LNCAP (cell line): ENCODE measurements at regions not wholly inside any gene's neighbourhood (a gene's known extent, or its start where the extent isn't known, plus 50 kb on each side); places are given as distances from the start of the nearest gene placed in this dataset.

Experiments
- TF ChIP-seq, protein P1 (sequence below): fragments of 450-650 bp; IDR thresholded peaks from 2 replicates; pipeline ENCODE4 v1.5.1; 2017; ENCODE audit warnings: mild to moderate bottlenecking

DNA sequence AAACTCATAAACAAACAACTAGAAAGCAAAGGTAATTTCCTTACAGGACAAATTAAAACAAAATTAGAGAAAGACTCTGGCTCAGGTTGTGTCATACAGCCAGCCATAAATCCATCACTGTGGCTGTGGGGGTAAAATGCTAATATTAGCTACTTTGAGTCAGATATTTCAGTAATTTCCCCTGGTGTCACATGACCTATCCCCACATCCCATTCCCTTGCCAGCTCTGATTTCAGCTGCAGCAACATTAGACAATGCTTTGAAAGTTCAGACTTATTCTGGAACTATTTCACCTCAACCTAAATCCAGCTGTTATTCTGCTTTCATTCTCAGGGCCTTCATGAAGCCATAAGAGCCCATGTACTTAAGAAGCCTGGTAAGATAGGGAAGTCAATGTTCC, 55.3 kb downstream of the RPL10L start:
- TF ChIP-seq, protein P1, sequence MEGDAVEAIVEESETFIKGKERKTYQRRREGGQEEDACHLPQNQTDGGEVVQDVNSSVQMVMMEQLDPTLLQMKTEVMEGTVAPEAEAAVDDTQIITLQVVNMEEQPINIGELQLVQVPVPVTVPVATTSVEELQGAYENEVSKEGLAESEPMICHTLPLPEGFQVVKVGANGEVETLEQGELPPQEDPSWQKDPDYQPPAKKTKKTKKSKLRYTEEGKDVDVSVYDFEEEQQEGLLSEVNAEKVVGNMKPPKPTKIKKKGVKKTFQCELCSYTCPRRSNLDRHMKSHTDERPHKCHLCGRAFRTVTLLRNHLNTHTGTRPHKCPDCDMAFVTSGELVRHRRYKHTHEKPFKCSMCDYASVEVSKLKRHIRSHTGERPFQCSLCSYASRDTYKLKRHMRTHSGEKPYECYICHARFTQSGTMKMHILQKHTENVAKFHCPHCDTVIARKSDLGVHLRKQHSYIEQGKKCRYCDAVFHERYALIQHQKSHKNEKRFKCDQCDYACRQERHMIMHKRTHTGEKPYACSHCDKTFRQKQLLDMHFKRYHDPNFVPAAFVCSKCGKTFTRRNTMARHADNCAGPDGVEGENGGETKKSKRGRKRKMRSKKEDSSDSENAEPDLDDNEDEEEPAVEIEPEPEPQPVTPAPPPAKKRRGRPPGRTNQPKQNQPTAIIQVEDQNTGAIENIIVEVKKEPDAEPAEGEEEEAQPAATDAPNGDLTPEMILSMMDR, result no peak

DNA sequence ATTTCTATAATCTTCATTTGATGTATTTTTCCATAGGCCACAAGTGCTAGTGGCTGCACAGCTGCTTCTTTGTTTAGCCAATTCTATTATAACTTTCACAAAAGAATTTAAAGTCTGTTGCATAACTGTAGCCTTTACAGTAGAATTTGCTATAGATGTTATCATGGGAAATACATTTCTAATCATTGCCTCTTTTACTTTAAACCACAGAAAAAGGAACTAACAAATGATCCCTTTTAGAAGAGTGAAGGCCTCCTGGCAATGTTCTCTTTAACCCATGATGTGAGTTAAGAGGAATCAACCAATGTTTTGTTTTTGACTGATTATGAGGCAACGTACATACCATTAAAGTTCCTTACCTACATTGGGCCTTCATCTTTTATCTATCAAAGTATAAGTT, 68.8 kb downstream of the RPL10L start:
- TF ChIP-seq, protein P1, result no peak

DNA sequence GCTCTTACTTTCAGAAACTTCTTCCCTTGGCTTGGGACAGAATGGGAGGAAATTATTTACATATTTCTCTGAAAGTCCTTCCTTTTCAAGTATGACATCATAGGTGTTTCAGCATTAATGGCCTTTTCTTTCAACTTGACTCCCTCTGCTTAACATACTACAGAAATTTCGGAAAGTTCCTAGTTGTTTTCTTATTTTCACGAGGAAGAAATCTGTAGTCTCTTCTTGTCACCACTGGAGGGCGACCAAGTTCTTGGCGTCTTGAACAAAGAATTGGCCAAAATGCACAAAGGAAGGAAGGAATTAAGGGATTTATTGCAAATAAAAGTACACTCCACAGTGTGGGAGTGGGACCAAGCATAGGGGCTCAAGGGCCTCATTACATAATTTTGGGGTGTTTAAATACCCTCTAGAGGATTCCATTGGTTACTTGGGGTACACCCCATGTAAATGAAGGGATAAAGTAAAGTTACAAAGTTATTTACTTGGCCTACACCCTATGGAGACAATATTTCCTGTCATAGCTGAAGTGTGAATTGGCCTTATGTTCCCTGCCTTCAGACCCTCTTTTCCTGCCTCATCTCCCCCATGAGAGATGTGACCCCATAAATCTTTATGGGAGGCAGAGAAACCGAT, 70.4 kb downstream of the RPL10L start:
- TF ChIP-seq, protein P1, result peak; percentile 70

DNA sequence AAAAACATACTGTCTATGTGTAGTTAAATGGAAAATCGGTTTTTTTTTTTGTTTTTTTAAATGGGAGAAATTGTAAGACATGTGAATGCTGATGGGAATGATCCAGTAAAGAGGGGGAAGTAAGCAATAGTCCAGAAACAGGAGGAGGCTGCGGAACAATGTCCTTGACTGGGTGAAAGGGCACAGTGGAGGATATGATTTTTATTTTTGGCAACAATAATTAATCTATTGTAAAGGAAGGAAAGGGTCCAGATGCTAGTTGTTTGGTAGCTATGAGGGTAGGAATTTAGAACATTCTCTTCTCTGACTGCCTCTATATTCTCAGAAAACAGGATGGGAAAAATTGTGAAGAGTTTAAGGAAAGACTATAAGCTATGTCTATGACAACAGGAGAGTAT, 76.6 kb downstream of the RPL10L start:
- TF ChIP-seq, protein P1, result no peak

DNA sequence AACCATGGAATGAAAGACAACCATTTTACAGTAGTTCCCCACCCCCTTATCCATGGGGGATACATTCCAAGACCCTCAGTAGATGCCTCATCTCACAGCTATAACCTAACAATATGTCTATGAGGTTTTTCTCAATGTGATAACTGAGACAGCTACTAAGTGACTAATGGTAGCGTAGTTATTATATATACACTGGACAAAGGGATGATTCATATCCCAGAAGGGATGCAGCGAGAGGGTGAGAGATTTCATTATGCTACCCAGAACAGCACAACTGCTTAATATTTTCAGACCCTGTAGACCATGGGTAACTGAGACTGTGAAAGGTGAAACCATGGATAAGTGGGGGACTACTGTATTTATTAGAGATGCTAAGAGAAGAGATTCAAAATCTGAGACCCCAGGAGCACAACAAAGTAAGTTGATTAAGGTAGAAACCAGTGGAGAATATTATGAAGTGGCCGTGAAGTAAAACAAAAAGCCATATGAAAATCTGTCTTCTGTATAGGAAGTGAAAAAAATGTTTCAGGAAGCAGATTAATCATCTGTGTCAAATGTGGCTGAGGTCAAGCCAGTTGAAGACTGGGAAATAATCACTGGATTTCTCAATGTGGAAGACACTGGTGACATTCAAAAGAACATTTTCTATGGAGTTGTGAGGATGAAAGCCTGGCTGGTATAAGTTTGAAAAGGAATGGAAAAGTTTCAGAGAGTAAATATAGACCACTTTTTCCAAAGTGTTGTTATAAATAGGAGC, 77.2 kb downstream of the RPL10L start:
- TF ChIP-seq, protein P1, result no peak

DNA sequence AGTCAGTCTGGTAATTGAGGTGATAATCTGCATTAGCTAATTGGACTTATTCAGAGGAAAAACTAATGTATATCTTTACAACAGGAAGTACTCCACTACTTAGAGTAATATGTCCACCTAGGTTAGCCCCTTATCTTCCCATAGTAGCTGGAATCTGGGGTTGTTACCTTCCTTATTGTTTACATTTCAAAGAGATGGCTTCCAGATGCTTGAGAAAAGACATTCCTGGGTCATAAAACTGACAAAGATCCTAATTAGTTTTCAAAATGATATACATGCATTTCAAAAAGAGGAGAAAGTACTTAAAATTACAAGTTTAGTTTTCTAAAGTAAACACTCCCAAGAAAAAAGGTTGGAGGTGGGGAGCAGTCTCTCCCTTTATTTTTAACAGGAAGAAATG, 78.1 kb downstream of the RPL10L start:
- TF ChIP-seq, protein P1, result no peak

DNA sequence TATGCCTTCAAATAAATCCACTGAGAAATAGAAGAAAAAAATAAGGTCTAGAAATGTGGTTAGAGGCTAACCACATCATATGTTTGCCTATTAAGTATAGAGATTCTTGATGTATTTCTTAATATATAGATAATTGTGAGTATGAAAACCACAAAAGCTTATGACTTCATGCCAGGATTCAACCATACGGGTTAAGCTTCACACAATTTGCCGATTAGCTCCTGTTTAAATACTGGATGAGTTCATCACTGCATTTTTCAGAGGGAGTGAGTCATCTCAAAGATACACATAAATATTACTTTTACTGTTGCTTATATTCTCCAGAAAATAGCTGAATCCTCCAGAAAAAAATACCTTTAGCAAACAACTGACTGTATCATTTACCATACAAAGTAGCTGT, 79.6 kb downstream of the RPL10L start:
- TF ChIP-seq, protein P1, result no peak
